Endothelial cell of umbilical vein (primary cell): ENCODE measurements at regions not wholly inside any gene's neighbourhood (a gene's known extent, or its start where the extent isn't known, plus 50 kb on each side); places are given as distances from the start of the nearest gene placed in this dataset.

Source experiments
- BruUV-seq: library from RNA; stranded (reverse); fragments of 400-500 nt; replicated peaks from 2 replicates; lab custom pipeline; 2021; lab: Mats Ljungman, UMichigan
- CTCF ChIA-PET: fragments of 300-600, 350-600 bp; sonication (Branson Sonifier 250); formaldehyde crosslinking; loops from one replicate; lab custom pipeline; 2021; ENCODE audit warnings: antibody characterized with exemption, inconsistent platforms; lab: Charles Lee
- POLR2A ChIA-PET: fragments of 300-600, 350-600 bp; sonication (Branson Sonifier 250); formaldehyde crosslinking; loops from one replicate; lab custom pipeline; 2021; ENCODE audit warnings: antibody characterized with exemption, inconsistent platforms; lab: Charles Lee
- DNase-seq: peaks from one replicate; pipeline ENCODE4 v3.0.0-alpha.2; 2011; ENCODE audit warnings: low read depth, low spot score
- FAIRE-seq: peaks from 2 replicates; lab custom pipeline; 2011; peaks lifted over from hg19 to GRCh38; lab: Jason Lieb, UNC
- H2AFZ ChIP-seq: 2 replicates; pipeline ENCODE4 v1.6.0; 2012; ENCODE audit warnings: low read depth, low read length, control low read depth, inconsistent platforms
- H3K27ac ChIP-seq: 2 replicates; pipeline ENCODE4 v1.5.1; 2011; ENCODE audit warnings: low read depth, mild to moderate bottlenecking, control low read depth, low read length, moderate library complexity; ENCODE audit not compliant: insufficient read depth
- H3K27me3 ChIP-seq, 2 experiments: 2 replicates each; pipeline versions ENCODE4 v1.6.0 to v1.6.1; 2011; ENCODE audit warnings: low read length in 2 of 2, mixed read lengths in 1 of 2; ENCODE audit not compliant: control insufficient read depth in 2 of 2, insufficient read depth in 2 of 2
- H3K36me3 ChIP-seq, 2 experiments: 2 replicates in 1 of 2; 3 replicates in 1 of 2; pipeline ENCODE4 v1.5.1; 2011; ENCODE audit warnings: low read length in 2 of 2, mild to moderate bottlenecking in 1 of 2, moderate library complexity in 1 of 2; ENCODE audit not compliant: control insufficient read depth in 2 of 2, insufficient read depth in 2 of 2; ENCODE audit errors: extremely low read depth in 1 of 2
- H3K4me1 ChIP-seq: 3 replicates; pipeline ENCODE4 v1.5.1; 2011; ENCODE audit warnings: mild to moderate bottlenecking, low read length; ENCODE audit not compliant: control insufficient read depth, insufficient read depth; ENCODE audit errors: extremely low read depth
- H3K4me2 ChIP-seq: 2 replicates; pipeline ENCODE4 v1.6.1; 2011; ENCODE audit warnings: low read length, control low read depth, mixed read lengths; ENCODE audit not compliant: insufficient read depth
- H3K4me3 ChIP-seq, 3 experiments: fragments of 200-600 bp in 1 of 3; sonication (generic), shearing (Covaris generic) in 1 of 3; replicated peaks in 1 of 3; 2 replicates each; pipeline ENCODE4 v1.5.1; 2011 to 2016; ENCODE audit warnings: control low read depth in 3 of 3, low read length in 3 of 3, mild to moderate bottlenecking in 2 of 3, inconsistent platforms in 1 of 3, low read depth in 1 of 3, moderate library complexity in 1 of 3; ENCODE audit not compliant: insufficient read depth in 1 of 3
- H3K79me2 ChIP-seq: 2 replicates; pipeline ENCODE4 v1.6.0; 2012; ENCODE audit warnings: low read length, inconsistent platforms; ENCODE audit not compliant: control insufficient read depth, insufficient read depth
- H3K9ac ChIP-seq: replicated peaks from 2 replicates; pipeline ENCODE3; 2011; ENCODE audit warnings: low read length, control low read depth; ENCODE audit not compliant: insufficient read depth; ENCODE audit errors: extremely low read depth
- H3K9me1 ChIP-seq: replicated peaks from 3 replicates; pipeline ENCODE4 v1.6.0; 2011; ENCODE audit warnings: mild to moderate bottlenecking, low read length; ENCODE audit not compliant: control insufficient read depth, insufficient read depth; ENCODE audit errors: extremely low read depth
- H3K9me3 ChIP-seq: replicated peaks from 2 replicates; pipeline ENCODE4 v1.5.1; 2012; ENCODE audit warnings: low read length, inconsistent platforms; ENCODE audit not compliant: control insufficient read depth, insufficient read depth
- H4K20me1 ChIP-seq: replicated peaks from 2 replicates; pipeline ENCODE3; 2011; ENCODE audit warnings: mild to moderate bottlenecking, low read length; ENCODE audit not compliant: control insufficient read depth, insufficient read depth; ENCODE audit errors: extremely low read depth
- EZH2 ChIP-seq: IDR thresholded peaks from 2 replicates; pipeline ENCODE4 v1.6.1; 2012; ENCODE audit warnings: borderline replicate concordance, low read depth, mild to moderate bottlenecking, moderate library complexity, low read length, inconsistent platforms; ENCODE audit not compliant: severe bottlenecking
- FOS ChIP-seq: IDR thresholded peaks from 2 replicates; pipeline ENCODE4 v1.6.1; 2011; ENCODE audit warnings: mild to moderate bottlenecking, low read length, moderate library complexity, borderline replicate concordance; ENCODE audit not compliant: insufficient read depth
- GATA2 ChIP-seq: IDR thresholded peaks from 2 replicates; pipeline ENCODE4 v1.7.0; 2011; ENCODE audit warnings: low read depth, mild to moderate bottlenecking, moderate library complexity, mixed read lengths, low read length; ENCODE audit not compliant: insufficient read length, insufficient read depth
- JUN ChIP-seq: IDR thresholded peaks from 2 replicates; pipeline ENCODE4 v1.6.1; 2011; ENCODE audit warnings: borderline replicate concordance, low read depth; ENCODE audit not compliant: insufficient read length, insufficient read depth
- MYC ChIP-seq: IDR thresholded peaks from one replicate; pipeline ENCODE4 v1.6.1; 2011; ENCODE audit warnings: mild to moderate bottlenecking, low read depth, low read length
- POLR2A ChIP-seq: IDR thresholded peaks from 2 replicates; pipeline ENCODE4 v1.6.1; 2012; ENCODE audit warnings: low read depth, mild to moderate bottlenecking, control low read depth, low read length
- POLR2AphosphoS5 ChIP-seq: IDR thresholded peaks from 2 replicates; pipeline ENCODE4 v1.6.1; 2012; ENCODE audit warnings: low read depth, mild to moderate bottlenecking, control low read depth, low read length, moderate library complexity; ENCODE audit not compliant: insufficient read depth
- dilution Hi-C: fragments of 300-500 bp; cut with MboI; formaldehyde crosslinking; loops from one replicate; pipeline ENCODE4 v1.15.0; 2019; ENCODE audit warnings: low sequenced_read_pairs; ENCODE audit not compliant: extremely low pct_ligation_motif_present
- intact Hi-C: fragments of 100-400 bp; cut with micrococcal nuclease; formaldehyde crosslinking; loops from one replicate; pipeline ENCODE4 v1.10.0; 2022
- TF ChIP-seq, protein P1 (sequence below): IDR thresholded peaks from 2 replicates; pipeline ENCODE4 v1.6.1; 2011; ENCODE audit not compliant: insufficient read depth, insufficient read length
- TF ChIP-seq, protein P2 (sequence below), 2 donors: IDR thresholded peaks; 1 replicate in 1 of 2; 2 replicates in 1 of 2; pipeline ENCODE4 v1.5.1; 2011; ENCODE audit warnings: low read length in 2 of 2, mild to moderate bottlenecking in 2 of 2, moderate library complexity in 2 of 2, control low read depth in 1 of 2, inconsistent platforms in 1 of 2, low read depth in 1 of 2; ENCODE audit not compliant: insufficient read depth in 1 of 2; ENCODE audit errors: extremely low read depth in 1 of 2

DNA sequence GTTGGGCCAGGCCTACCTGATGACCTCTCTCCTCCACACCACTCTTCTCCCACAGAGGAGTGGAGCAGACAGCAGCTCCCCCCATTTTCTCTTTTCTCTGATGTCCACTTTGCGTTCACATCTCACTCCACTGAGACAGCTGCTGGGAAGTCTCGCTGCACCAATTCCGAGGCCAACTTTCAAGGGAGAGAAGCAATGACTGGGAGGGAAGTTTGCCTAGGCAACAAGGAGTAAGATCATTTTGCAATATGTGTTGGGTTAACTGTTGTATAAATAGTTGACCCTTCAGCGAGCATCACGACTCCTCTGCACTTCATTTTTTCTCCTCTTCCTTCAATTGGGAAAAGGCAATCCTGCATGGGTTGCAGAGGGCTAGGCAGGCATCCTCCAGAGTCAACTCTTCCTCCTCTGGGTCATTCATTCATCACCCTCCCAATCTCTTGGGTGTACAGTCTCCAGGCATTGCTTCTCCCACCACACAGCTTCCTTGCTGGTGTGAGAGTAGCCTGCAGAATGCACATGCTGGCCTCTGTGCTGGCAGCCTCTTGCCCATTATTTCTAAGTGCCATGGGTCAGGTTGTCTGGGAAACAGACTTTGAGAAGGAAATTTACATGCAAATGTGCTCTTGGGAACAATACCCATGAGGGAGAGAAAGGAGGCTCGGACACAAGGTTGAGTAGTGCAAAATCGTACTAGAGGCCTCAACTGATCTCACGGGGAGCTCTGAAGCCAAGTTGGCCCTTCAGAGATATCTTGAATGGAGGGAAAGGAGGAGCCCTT is 75.8 kb upstream of the BCAR3 start:
- DNase-seq = no peak
- TF ChIP-seq MYC = no peak
- no peak for TF ChIP-seq POLR2AphosphoS5
- TF ChIP-seq FOS = no peak
- no peak for TF ChIP-seq EZH2
- TF ChIP-seq, protein P1, sequence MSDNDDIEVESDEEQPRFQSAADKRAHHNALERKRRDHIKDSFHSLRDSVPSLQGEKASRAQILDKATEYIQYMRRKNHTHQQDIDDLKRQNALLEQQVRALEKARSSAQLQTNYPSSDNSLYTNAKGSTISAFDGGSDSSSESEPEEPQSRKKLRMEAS = no peak
- Histone ChIP-seq H3K4me2 (no peak overlapping the region), H3K4me1 (peaks cover 17% of the 10 kb centered on the region), H3K27ac (no peak overlapping the region), H3K36me3 (no peaks in the 10 kb centered on the region), H3K9me3 (no peaks in the 10 kb centered on the region), H3K4me3 (no peak overlapping the region), H3K9ac (no peak overlapping the region), H3K27me3 (no peaks in the 10 kb centered on the region), H2AFZ (no peak overlapping the region), H3K9me1 (no peaks in the 10 kb centered on the region), H4K20me1 (no peaks in the 10 kb centered on the region), H3K79me2 (no peaks in the 10 kb centered on the region)
- dilution Hi-C loops = no loop called here
- ChIA-PET CTCF (no interaction called here), POLR2A (no interaction called here)
- no peak for FAIRE-seq
- BruUV-seq = no TSS peak
- intact Hi-C loops = no loop called here

DNA sequence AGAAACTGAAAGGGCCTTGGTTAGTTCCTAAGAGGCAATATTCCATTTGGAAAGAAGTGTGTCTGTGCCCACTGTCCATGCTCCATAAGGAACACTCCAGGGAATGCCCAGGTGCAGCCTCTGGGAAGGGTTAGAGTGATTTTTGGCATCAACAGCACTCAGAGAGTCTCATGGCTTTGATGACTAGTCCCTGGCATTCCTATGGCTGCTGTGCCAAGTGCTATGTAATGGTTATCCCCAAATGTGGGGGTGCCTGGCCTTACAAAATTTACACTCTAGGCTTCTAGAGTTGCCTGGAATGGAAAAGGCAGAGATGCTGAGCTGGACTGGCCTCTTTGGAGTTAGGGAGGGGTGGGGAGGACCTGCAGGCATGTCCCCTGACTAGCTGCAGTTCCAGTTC is 75.0 kb upstream of the BCAR3 start:
- intact Hi-C loops = no loop called here
- H3K79me2 ChIP-seq = no peaks in the 10 kb centered on the region
- H3K9me1 ChIP-seq = no peaks in the 10 kb centered on the region
- no peak overlapping the region for H3K4me2 ChIP-seq
- no peak overlapping the region for H2AFZ ChIP-seq
- ChIA-PET POLR2A (no interaction called here), CTCF (no interaction called here)
- H3K36me3 ChIP-seq = no peaks in the 10 kb centered on the region
- dilution Hi-C loops = no loop called here
- no peak overlapping the region for H3K4me3 ChIP-seq
- FAIRE-seq (no peak), DNase-seq (no peak)
- no peak overlapping the region for H3K27ac ChIP-seq
- H3K27me3 ChIP-seq = no peaks in the 10 kb centered on the region
- no peaks in the 10 kb centered on the region for H3K9me3 ChIP-seq
- BruUV-seq = no TSS peak
- no peaks in the 10 kb centered on the region for H4K20me1 ChIP-seq
- TF ChIP-seq POLR2A (no peak), FOS (no peak), MYC (no peak), EZH2 (no peak), GATA2 (no peak), POLR2AphosphoS5 (no peak), JUN (no peak)
- TF ChIP-seq, protein P1 = no peak
- TF ChIP-seq, protein P2, sequence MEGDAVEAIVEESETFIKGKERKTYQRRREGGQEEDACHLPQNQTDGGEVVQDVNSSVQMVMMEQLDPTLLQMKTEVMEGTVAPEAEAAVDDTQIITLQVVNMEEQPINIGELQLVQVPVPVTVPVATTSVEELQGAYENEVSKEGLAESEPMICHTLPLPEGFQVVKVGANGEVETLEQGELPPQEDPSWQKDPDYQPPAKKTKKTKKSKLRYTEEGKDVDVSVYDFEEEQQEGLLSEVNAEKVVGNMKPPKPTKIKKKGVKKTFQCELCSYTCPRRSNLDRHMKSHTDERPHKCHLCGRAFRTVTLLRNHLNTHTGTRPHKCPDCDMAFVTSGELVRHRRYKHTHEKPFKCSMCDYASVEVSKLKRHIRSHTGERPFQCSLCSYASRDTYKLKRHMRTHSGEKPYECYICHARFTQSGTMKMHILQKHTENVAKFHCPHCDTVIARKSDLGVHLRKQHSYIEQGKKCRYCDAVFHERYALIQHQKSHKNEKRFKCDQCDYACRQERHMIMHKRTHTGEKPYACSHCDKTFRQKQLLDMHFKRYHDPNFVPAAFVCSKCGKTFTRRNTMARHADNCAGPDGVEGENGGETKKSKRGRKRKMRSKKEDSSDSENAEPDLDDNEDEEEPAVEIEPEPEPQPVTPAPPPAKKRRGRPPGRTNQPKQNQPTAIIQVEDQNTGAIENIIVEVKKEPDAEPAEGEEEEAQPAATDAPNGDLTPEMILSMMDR (IDR thresholded peaks at IDR 0.05; ENCODE audit: extremely low read depth in 1 of 2, insufficient read depth in 1 of 2, low read depth in 1 of 2, low read length in 2 of 2) = no peak
- H3K9ac ChIP-seq = no peak overlapping the region
- H3K4me1 ChIP-seq = peaks cover 17% of the 10 kb centered on the region
